ENCODE measurements at regions not wholly inside any gene's neighbourhood (a gene's known extent, or its start where the extent isn't known, plus 50 kb on each side); places are given as distances from the start of the nearest gene placed in this dataset.

GRCh38 chr6:22078802-22079545 lies 217.9 kb downstream of the PRL start (continued):
- TF ChIP-seq PATZ1 (CRISPR knock-in tag; IDR thresholded peaks at IDR 0.05; ENCODE audit: borderline replicate concordance) (no peak), ZNF565 (CRISPR knock-in tag; conservative IDR thresholded peaks at IDR 0.05; ENCODE audit: low read depth) (no peak), CREB5 (CRISPR knock-in tag; IDR thresholded peaks at IDR 0.05; ENCODE audit: low read depth) (no peak), PPARA (CRISPR knock-in tag; IDR thresholded peaks at IDR 0.05; ENCODE audit: borderline replicate concordance) (no peak)

GRCh38 chr6:22079783-22080182 lies 217.1 kb downstream of the PRL start:
- no peak for ATAC-seq

GRCh38 chr6:22081709-22082108 lies 215.1 kb downstream of the PRL start:
- no peak for ATAC-seq
- TF ChIP-seq PATZ1 (CRISPR knock-in tag; IDR thresholded peaks at IDR 0.05; ENCODE audit: borderline replicate concordance) (no peak), CREB5 (CRISPR knock-in tag; IDR thresholded peaks at IDR 0.05; ENCODE audit: low read depth) (no peak), ZNF565 (CRISPR knock-in tag; conservative IDR thresholded peaks at IDR 0.05; ENCODE audit: low read depth) (no peak), TSHZ2 (CRISPR knock-in tag; IDR thresholded peaks at IDR 0.05) (no peak), BACH2 (CRISPR knock-in tag; IDR thresholded peaks at IDR 0.05; ENCODE audit: borderline replicate concordance) (no peak), GLIS3 (CRISPR knock-in tag; IDR thresholded peaks at IDR 0.05) (no peak), ZNF70 (CRISPR knock-in tag; IDR thresholded peaks at IDR 0.05) (no peak)

More at GRCh38 chr6:22079783-22080182, 217.1 kb downstream of the PRL start:
- TF ChIP-seq GLIS3 (CRISPR knock-in tag; IDR thresholded peaks at IDR 0.05) = no peak
- no peak for TF ChIP-seq BACH2 (CRISPR knock-in tag; IDR thresholded peaks at IDR 0.05; ENCODE audit: borderline replicate concordance)
- TF ChIP-seq CSRNP3 (CRISPR knock-in tag; IDR thresholded peaks at IDR 0.05) = no peak
- TF ChIP-seq RARB (CRISPR knock-in tag; IDR thresholded peaks at IDR 0.05) = no peak
- TF ChIP-seq ZFP3 (CRISPR knock-in tag; IDR thresholded peaks at IDR 0.05) = no peak
- no peak for TF ChIP-seq ZC3H10 (CRISPR knock-in tag; IDR thresholded peaks at IDR 0.05)
- no peak for TF ChIP-seq ZNF565 (CRISPR knock-in tag; conservative IDR thresholded peaks at IDR 0.05; ENCODE audit: low read depth)
- no peak for TF ChIP-seq ISL1 (CRISPR knock-in tag; IDR thresholded peaks at IDR 0.05)
- TF ChIP-seq OSR1 (CRISPR knock-in tag; IDR thresholded peaks at IDR 0.05) = no peak
- no peak for TF ChIP-seq SNAI2 (CRISPR knock-in tag; IDR thresholded peaks at IDR 0.05)
- no peak for TF ChIP-seq PATZ1 (CRISPR knock-in tag; IDR thresholded peaks at IDR 0.05; ENCODE audit: borderline replicate concordance)
- TF ChIP-seq CSDC2 (CRISPR knock-in tag; IDR thresholded peaks at IDR 0.05) = no peak
